GM18519 (cell line): ENCODE measurements at regions not wholly inside any gene's neighbourhood (a gene's known extent, or its start where the extent isn't known, plus 50 kb on each side); places are given as distances from the start of the nearest gene placed in this dataset.

Experiments used
- ATAC-seq: cut with Tn5 transposase; IDR thresholded peaks from one replicate; pipeline ENCODE4 v1.9.1; 2021; ENCODE audit warnings: mild to moderate bottlenecking, moderate library complexity; ENCODE audit not compliant: unreplicated experiment, low FRiP score

DNA sequence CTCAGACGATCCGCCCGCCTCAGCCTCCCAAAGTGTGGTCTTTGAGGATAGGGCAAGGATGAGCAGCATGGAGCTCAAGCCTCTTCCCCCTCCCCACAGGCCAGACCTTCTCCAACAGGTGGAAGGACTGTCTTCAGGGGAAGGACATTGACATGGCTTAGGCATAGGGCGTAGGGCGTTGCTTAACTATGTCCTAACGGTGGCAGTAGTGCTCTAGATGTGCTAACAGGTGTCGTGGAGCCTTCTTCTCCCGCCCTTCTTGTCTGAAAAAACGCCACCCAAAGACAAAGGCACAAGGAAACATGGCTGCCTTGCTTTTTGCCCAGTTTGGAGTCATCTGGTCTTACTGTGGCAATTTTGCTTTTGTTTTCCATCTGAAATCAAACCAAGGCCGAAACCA is 219.8 kb downstream of the OR13H1 start:
- no peak for ATAC-seq

DNA sequence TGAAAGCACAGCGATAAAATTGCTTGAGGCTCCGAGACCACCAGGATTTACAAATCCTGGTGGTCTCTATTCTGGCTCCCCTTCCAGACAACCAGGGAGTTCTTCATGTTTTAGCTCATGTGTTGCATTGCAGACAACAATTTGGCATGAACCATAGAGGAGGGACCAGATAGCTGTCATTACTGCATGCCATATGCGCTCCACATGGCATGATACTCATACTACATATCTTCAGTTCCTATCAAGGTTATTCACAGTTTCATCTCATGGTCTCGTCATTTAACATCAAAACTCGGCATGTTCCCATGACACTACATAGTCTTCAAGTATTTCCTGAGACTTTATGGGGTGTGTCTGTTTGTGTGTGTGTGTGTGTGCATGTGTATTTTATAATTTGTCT is 220.3 kb downstream of the OR13H1 start:
- ATAC-seq: no peak

- ATAC-seq: no peak
These were observed 234.7 kb downstream of the OR13H1 start for GRCh38 chrX:131778269-131779218.

- ATAC-seq: no peak
These were observed 235.4 kb downstream of the OR13H1 start for GRCh38 chrX:131779306-131779705.

DNA sequence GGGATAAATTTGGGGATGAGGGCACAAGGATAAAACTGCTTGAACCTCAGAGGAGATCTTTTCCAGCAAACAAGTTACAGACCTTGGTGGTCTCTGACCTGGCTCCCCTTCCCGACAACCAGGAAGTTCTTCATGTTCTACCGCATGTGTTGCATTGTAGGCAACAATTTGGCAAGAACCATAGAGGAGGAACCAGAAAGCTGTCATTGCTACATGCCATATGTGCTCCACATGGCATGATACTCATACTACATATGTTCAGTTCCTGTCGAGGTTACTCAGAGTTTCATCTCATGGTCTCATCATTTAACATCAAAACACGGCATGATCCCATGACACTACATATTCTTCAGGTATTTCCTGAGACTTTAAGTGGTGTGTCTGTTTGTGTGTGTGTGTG is 235.9 kb downstream of the OR13H1 start:
- no peak for ATAC-seq

- ATAC-seq: no peak
These were observed 238.8 kb downstream of the OR13H1 start for GRCh38 chrX:131782646-131783045.

DNA sequence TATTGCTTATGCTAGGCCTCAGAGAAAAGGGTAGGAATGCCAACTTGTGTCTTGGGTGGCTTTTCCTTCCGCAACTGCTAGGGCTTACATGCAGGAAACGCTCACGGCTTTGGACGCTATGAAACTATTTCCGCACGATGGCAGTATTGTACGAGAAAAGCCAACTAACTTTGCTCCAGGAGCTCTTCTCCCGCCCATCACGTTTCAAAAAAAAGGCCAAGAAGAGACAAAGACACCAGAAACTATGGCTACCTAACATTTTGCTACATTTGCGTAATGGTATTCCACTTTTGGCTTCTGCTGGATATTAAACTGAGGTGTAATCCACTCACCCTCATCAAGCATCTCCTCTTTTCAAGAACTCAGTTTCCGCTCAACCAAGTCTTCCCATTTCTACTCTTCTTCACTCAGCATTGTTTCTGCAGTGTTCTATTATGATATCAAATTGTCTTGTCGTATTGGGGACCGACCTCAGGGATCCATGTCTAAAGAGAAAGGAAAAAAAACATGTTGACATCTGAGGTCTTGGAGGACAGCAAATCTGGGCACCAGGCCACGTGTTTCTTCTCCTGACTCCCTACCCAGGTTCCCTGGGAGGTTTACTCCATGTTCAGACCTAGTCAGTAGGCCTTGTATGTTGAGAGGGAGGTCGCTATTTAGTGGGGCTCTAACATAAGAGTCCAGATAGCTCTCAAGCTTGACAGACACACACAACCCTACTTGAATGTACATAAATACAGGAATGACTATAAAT is 239.4 kb upstream of the STK26 start:
- no peak for ATAC-seq

DNA sequence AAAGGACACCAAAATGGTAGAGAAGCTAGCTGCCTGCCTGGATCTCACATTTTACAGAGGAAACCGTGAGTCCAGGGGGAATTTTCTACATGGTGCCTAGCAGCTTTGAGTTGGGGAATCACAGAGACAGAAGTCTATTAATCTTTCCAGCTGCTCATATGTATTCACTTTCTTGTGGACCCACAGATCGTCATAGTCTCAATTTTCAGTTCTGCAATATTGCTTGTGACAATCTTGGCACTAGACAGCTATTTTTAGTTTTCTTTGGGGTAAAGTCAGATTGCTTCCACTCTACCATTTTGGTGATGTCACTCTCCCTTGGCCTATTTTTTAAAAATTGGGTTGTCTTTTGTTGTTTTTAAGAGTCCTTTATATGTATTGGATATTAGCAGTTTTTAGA is 233.4 kb upstream of the STK26 start:
- peak; percentile 65 for ATAC-seq

DNA sequence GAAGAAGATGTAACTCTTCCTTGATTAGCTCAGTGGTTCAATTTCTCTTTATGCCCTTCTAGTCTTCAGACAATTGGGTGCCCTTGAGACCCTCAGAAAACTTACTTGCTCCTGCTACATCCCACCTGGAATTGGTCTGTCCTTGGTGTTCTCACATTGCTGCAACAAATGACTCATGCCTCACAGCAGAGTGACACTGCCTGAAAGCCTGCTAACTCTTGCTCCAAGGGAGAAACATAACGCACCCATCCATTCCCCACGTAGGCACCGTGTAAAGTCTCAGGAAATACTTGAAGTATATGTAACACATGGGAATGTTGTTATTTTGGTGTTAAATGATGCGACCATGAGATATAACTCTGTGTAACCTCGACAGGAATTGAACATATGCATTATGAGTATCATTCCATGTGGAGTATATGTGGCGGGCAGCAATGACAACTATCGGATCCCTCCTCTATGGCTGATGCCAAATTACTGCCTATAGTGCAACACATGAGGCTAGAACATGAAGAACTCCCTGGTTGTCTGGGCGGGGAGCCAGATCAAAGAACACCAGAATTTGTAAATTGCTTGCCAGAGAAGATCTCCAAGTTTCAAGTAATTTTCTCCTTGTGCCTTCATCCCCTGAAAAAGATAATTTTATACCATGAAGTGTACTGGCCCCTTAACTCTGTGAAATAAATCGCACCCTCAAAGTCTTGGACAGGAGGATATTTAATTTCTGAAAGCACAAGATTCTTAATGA is 231.3 kb upstream of the STK26 start:
- no peak for ATAC-seq

GRCh38 chrX:131792356-131792749 is 230.7 kb upstream of the STK26 start:
- ATAC-seq: no peak

GRCh38 chrX:131792789-131793462 is 230.2 kb upstream of the STK26 start:
- ATAC-seq: no peak

- ATAC-seq: no peak
These were observed 227.5 kb upstream of the STK26 start for GRCh38 chrX:131795442-131796229.

DNA sequence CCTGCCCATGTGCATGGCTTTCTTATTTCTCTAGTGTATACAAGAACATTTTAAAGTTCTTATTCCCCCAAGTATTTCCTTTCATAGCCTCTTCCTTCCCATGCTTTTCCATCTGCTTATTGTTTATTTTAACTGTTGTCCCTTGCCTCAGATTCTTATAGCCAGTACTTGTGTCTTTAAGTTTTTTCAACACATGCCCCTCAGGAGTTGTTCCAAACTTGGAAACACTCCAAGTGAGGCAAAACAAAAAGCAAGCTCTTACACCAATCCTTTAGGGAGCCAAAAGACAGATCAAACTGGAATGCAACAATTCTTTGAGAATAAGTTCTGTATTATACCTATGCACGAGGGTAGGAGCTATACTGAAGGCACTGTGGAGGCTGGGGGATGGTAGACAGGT is 222.0 kb upstream of the STK26 start:
- no peak for ATAC-seq

GRCh38 chrX:131801911-131802310 is 221.2 kb upstream of the STK26 start:
- no peak for ATAC-seq

- ATAC-seq: no peak
These were observed 220.1 kb upstream of the STK26 start for GRCh38 chrX:131802836-131803626.

- peak; percentile 93 for ATAC-seq
These were observed 210.0 kb upstream of the STK26 start for GRCh38 chrX:131812847-131813825.

DNA sequence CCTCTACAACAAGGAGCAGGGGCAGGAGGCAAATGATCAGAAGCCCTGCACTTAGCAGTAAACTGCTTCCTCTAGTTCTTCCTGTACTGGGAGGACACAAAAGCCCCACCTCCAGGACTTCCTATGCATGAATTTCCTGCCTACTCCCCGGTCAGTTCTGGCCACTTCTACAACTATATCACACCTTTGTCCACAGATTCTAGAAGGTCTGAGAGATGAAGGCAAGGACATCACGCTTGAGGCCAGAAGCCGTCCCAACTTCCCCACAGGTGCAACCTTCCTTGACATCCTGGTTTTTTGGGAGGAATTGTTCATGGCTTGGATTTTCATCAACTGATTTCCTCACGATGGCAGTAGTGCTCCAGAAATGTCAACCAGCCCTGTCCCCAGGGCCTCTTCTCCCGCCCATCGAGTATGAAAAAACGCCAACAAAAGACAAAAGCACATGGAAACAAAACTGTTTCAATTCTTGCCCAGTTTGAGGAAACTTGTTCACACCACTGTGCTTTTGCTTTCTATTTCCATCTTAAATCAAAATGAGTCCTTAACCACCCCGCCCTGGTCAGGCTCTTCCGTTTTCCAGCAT is 206.5 kb upstream of the STK26 start:
- ATAC-seq: no peak
